Uterus (tissue), 2 donors: ENCODE measurements at regions not wholly inside any gene's neighbourhood (a gene's known extent, or its start where the extent isn't known, plus 50 kb on each side); places are given as distances from the start of the nearest gene placed in this dataset.

Experiments used
- CTCF ChIP-seq, 4 experiments: fragments of 200-600 bp in 2 of 4; fragments of 450-650 bp in 2 of 4; sonication (generic) in 2 of 4; IDR thresholded peaks; one replicate each; pipeline ENCODE4 v1.5.1; 2016 to 2019; ENCODE audit warnings: antibody characterized with exemption in 4 of 4, mild to moderate bottlenecking in 2 of 4, moderate library complexity in 1 of 4
- POLR2A ChIP-seq, 2 donors: fragments of 450-650 bp; IDR thresholded peaks; one replicate each; pipeline ENCODE4 v1.6.1; 2016; ENCODE audit warnings: antibody characterized with exemption in 2 of 2, mild to moderate bottlenecking in 1 of 2, moderate library complexity in 1 of 2

- TF ChIP-seq POLR2A (IDR thresholded peaks at IDR 0.05), result no peak
- no peak for TF ChIP-seq CTCF (IDR thresholded peaks at IDR 0.05)
These were observed 78.7 kb upstream of the FAM20A start for GRCh38 chr17:68679882-68680281.
